ENCODE measurements at regions not wholly inside any gene's neighbourhood (a gene's known extent, or its start where the extent isn't known, plus 50 kb on each side); places are given as distances from the start of the nearest gene placed in this dataset.
"Not testable (repeated sequence)": the region's sequence is repeated elsewhere in the genome, so short reads cannot be mapped to it uniquely, and the experiment has no call there.

DNA sequence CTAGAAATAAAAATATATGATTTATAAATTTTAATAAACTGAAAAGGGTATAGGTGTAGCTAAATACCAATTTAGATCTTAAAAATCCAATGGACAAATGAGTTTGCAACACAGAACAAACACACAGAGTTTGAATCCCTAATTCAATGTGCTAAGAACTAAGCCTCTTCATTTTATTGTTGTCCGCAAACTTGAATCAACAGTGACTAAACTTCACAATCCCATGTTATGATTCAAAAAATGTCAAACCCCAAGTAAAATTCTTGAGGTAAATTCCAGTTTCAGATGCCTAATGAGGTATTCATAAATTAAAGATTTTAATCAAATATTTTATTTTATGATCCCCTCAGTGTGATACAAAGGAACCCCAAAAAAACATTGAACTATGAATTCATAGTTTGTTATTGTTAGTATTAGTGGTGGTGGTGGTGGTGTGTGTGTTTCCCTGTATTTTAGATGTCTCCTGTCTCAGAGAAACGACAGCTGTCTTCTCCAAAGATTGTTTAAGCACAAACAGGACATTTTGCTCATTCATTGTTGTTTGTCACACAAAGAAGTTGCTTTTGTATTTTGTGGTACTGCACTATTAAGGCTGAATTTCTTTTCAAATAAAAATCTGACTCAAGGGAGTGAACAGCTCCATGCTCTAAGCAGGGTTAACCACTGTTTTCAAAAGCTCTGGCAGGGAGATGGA is 259.8 kb downstream of the OSR1 start:
- Mint-ChIP-seq H3K9me3 (ENCODE audit: unreplicated experiment) (no peaks in the 10 kb centered on the region), H3K36me3 (ENCODE audit: low read depth, unreplicated experiment) (no peaks in the 10 kb centered on the region), H3K4me3 (ENCODE audit: unreplicated experiment) (no peak overlapping the region), H3K27ac (ENCODE audit: unreplicated experiment) (no peak overlapping the region), H3K27me3 (ENCODE audit: unreplicated experiment) (no peaks in the 10 kb centered on the region), H3K4me1 (ENCODE audit: unreplicated experiment) (no peaks in the 10 kb centered on the region)
- no peak for DNase-seq (ENCODE audit: low spot score)
- TF ChIP-seq, protein P1, sequence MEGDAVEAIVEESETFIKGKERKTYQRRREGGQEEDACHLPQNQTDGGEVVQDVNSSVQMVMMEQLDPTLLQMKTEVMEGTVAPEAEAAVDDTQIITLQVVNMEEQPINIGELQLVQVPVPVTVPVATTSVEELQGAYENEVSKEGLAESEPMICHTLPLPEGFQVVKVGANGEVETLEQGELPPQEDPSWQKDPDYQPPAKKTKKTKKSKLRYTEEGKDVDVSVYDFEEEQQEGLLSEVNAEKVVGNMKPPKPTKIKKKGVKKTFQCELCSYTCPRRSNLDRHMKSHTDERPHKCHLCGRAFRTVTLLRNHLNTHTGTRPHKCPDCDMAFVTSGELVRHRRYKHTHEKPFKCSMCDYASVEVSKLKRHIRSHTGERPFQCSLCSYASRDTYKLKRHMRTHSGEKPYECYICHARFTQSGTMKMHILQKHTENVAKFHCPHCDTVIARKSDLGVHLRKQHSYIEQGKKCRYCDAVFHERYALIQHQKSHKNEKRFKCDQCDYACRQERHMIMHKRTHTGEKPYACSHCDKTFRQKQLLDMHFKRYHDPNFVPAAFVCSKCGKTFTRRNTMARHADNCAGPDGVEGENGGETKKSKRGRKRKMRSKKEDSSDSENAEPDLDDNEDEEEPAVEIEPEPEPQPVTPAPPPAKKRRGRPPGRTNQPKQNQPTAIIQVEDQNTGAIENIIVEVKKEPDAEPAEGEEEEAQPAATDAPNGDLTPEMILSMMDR (IDR thresholded peaks at IDR 0.05; ENCODE audit: unreplicated experiment): no peak

DNA sequence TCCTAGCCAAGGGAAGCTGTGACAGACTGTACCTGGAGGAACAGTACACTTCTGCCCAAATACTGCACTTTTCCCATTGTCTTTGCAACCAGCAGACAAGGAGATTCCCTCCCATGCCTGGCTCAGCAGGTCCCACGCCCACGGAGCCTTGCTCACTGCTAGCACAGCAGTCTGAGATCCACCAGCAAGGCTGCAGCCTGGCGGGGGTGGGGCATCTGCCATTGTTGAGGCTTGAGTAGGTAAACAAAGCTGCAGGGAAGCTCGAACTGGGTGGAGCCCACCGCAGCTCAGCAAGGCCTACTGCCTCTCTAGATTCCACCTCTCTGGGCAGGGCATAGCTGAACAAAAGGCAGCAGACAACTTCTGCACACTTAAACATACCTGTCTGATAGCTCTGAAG is 268.9 kb downstream of the OSR1 start:
- H3K9me3 Mint-ChIP-seq (ENCODE audit: unreplicated experiment); H3K27me3 Mint-ChIP-seq (ENCODE audit: unreplicated experiment); H3K36me3 Mint-ChIP-seq (ENCODE audit: low read depth, unreplicated experiment); DNase-seq (ENCODE audit: low spot score); H3K4me1 Mint-ChIP-seq (ENCODE audit: unreplicated experiment); H3K4me3 Mint-ChIP-seq (ENCODE audit: unreplicated experiment); H3K27ac Mint-ChIP-seq (ENCODE audit: unreplicated experiment): not testable (repeated sequence)

DNA sequence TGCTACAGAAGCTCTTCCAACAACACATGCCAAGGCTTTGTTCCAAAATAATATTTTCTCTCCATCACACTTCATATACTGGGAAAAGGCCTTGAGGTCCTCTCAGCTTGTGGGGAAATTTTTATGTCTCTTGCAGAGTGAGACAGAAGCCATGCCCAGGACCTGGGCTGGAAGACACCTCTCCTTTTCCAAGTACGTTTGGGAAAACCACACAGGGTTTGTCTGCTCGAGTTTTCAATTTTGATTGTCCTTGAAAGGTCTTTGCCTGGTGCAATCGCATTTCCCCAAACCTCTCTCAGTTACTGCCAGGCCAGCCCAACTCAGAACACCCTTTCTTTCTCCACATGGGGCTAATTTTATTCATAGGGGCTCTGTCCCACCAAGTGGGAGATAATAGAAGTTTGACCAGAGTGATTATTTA is 272.2 kb downstream of the OSR1 start:
- H3K9me3 Mint-ChIP-seq (ENCODE audit: unreplicated experiment): no peaks in the 10 kb centered on the region
- TF ChIP-seq, protein P1 (IDR thresholded peaks at IDR 0.05; ENCODE audit: unreplicated experiment): no peak
- no peak overlapping the region for H3K27ac Mint-ChIP-seq (ENCODE audit: unreplicated experiment)
- DNase-seq (ENCODE audit: low spot score): no peak
- H3K36me3 Mint-ChIP-seq (ENCODE audit: low read depth, unreplicated experiment): no peaks in the 10 kb centered on the region
- H3K4me3 Mint-ChIP-seq (ENCODE audit: unreplicated experiment): no peak overlapping the region
- no peaks in the 10 kb centered on the region for H3K4me1 Mint-ChIP-seq (ENCODE audit: unreplicated experiment)
- no peaks in the 10 kb centered on the region for H3K27me3 Mint-ChIP-seq (ENCODE audit: unreplicated experiment)

DNA sequence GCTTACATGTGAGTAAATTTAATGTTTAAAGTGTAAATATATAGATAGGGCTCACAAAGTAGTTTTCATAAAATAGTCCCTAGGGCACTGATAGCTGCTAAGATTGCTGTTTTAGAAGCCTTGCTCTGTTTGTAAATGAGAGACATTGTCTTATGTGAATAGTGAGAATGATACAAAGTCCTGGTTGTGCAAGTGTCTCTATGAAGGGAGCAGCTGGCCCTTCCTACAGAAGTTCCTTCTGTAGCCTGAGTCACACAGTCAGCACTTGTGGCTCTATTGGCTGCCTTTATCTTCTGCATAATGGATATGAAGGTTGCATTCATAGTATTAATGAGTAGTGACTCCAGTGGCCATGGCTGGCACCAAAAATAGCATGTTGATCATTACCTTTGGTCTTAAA is 279.7 kb downstream of the OSR1 start:
- H3K9me3 Mint-ChIP-seq (ENCODE audit: unreplicated experiment): no peaks in the 10 kb centered on the region
- no peak overlapping the region for H3K27ac Mint-ChIP-seq (ENCODE audit: unreplicated experiment)
- no peak overlapping the region for H3K4me3 Mint-ChIP-seq (ENCODE audit: unreplicated experiment)
- H3K36me3 Mint-ChIP-seq (ENCODE audit: low read depth, unreplicated experiment): no peaks in the 10 kb centered on the region
- DNase-seq (ENCODE audit: low spot score): no peak
- H3K27me3 Mint-ChIP-seq (ENCODE audit: unreplicated experiment): no peaks in the 10 kb centered on the region
- TF ChIP-seq, protein P1 (IDR thresholded peaks at IDR 0.05; ENCODE audit: unreplicated experiment): no peak
- H3K4me1 Mint-ChIP-seq (ENCODE audit: unreplicated experiment): peaks cover 5% of the 10 kb centered on the region

DNA sequence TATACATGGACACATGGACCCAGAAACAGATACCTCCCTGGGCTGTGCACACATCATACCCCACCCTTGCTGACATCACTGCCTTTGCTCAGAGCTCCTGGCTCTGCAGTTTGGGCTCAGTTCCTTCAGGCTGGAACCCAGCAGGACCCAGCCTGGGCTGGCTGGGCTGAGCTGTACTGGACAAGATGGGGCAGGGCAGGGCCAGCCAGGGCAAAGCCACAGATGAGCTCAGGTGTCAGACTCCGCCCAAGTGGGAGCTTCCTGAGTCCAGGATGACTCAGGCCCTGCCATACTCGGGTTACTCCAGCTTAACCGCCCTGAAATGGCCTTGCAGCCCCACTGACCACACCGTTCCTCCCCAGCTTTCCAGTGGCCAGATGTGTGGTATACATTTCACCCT is 284.9 kb downstream of the OSR1 start:
- Mint-ChIP-seq H3K36me3 (ENCODE audit: low read depth, unreplicated experiment) (no peaks in the 10 kb centered on the region), H3K27ac (ENCODE audit: unreplicated experiment) (no peak overlapping the region), H3K27me3 (ENCODE audit: unreplicated experiment) (no peaks in the 10 kb centered on the region), H3K4me3 (ENCODE audit: unreplicated experiment) (no peak overlapping the region), H3K9me3 (ENCODE audit: unreplicated experiment) (no peaks in the 10 kb centered on the region), H3K4me1 (ENCODE audit: unreplicated experiment) (no peaks in the 10 kb centered on the region)
- no peak for DNase-seq (ENCODE audit: low spot score)
- TF ChIP-seq, protein P1 (IDR thresholded peaks at IDR 0.05; ENCODE audit: unreplicated experiment): no peak
